IPS DF 6.9 (cell line): ENCODE measurements at regions not wholly inside any gene's neighbourhood (a gene's known extent, or its start where the extent isn't known, plus 50 kb on each side); places are given as distances from the start of the nearest gene placed in this dataset.

Experiments
- DNase-seq: peaks from one replicate; pipeline ENCODE4 v3.0.0-alpha.2; 2013; ENCODE audit warnings: low read depth, low spot score
- H3K27ac ChIP-seq: one replicate; pipeline ENCODE4 v1.5.1; 2013; ENCODE audit warnings: low read length, control low read depth
- H3K27me3 ChIP-seq: 2 replicates; pipeline ENCODE4 v1.6.1; 2013; ENCODE audit warnings: mild to moderate bottlenecking, low read length; ENCODE audit not compliant: control insufficient read depth, insufficient read depth
- H3K36me3 ChIP-seq: 2 replicates; pipeline ENCODE4 v1.6.1; 2013; ENCODE audit warnings: low read length; ENCODE audit not compliant: control insufficient read depth, insufficient read depth
- H3K4me1 ChIP-seq: 2 replicates; pipeline ENCODE4 v1.6.1; 2013; ENCODE audit warnings: low read length; ENCODE audit not compliant: control insufficient read depth, insufficient read depth
- H3K4me3 ChIP-seq: 2 replicates; pipeline ENCODE4 v1.5.1; 2013; ENCODE audit warnings: mild to moderate bottlenecking, low read length
- H3K9me3 ChIP-seq: 2 replicates; pipeline ENCODE4 v1.6.1; 2013; ENCODE audit warnings: low read length, inconsistent platforms; ENCODE audit not compliant: control insufficient read depth, insufficient read depth
- WGBS: extraction: QIAGEN DNeasy Blood & Tissue Kit; methylation state at CpG from one replicate; pipeline ENCODE4 v1.1.7; 2013; ENCODE audit warnings: mixed read lengths, missing lambda C conversion rate; ENCODE audit not compliant: insufficient read length, insufficient coverage; 5-methylcytosine and 5-hydroxymethylcytosine counted together

- Histone ChIP-seq H3K9me3 (no peaks in the 10 kb centered on the region), H3K27me3 (no peaks in the 10 kb centered on the region), H3K4me1 (peaks cover 5% of the 10 kb centered on the region; the same call in 1 of the 2 replicates), H3K4me3 (no peak overlapping the region), H3K36me3 (no peaks in the 10 kb centered on the region), H3K27ac (no peak overlapping the region)
- no CpG with 5 or more reads among the region's 8 CpGs for WGBS
- DNase-seq: peak; percentile 39
Measured at GRCh38 chr2:43041661-43042360, 184.6 kb downstream of the ZFP36L2 start.

DNA sequence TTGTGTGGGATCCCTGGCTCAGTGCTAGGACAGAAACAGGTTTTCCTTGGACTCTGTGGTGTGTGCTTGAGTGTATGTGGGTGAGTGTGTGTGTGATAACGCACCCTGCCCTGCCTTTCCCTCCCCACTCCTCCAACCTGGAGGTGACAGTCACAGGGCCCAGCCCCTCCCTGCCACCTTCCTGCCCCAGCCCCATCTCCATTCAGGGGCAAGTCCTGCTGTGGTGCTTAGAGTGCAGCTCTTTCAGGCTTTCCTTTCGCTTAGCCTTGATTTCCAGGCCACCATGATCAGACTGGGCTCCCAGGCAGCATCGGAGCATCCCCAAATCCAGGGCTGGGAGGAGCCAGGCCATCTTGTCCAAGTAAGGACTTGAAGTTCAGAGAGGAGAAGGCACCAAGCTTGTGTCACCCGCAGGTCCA is 185.2 kb downstream of the ZFP36L2 start:
- Histone ChIP-seq H3K36me3 (no peaks in the 10 kb centered on the region), H3K27me3 (no peaks in the 10 kb centered on the region), H3K9me3 (no peaks in the 10 kb centered on the region), H3K4me1 (peaks cover 5% of the 10 kb centered on the region; the same call in 1 of the 2 replicates), H3K27ac (no peak overlapping the region), H3K4me3 (no peak overlapping the region)
- no CpG with 5 or more reads among the region's 4 CpGs for WGBS
- DNase-seq: no peak

DNA sequence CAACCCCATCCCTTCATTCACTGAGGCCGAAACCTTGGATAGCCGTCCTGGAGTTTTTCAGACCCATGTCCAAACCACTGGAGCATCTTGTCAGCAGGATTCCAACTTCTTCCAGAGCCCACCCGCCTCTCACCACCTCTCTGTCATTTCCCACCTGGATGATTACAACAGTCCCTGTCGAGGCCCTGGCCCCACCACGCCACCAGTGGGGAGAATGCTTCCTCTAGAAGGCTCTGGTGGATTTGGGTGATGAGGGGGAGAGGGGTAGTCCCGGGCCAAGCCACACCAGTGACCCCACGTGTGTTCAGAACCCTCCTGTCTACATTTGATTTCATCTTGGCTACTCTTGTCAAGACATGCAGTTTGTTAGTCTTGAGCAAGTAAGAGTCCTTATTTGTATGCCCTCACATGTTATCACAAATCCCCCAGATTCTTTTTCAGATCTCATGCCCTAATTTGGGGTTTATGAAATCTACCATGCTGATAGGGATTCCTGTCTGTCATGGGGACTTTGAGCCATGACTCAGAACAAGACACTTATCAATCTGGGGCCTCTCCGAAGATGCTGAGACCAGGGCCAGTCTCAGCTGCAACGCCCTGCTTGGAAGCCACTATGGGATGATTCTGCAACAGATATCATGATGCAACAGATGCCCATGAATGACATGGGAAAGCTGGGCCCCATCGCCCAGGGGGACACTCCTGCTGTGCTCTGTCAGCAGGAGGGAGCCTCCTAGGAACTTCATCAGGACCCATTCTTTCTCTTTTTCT is 186.1 kb downstream of the ZFP36L2 start:
- Histone ChIP-seq H3K4me1 (peaks cover 5% of the 10 kb centered on the region; the same call in 1 of the 2 replicates), H3K9me3 (no peaks in the 10 kb centered on the region), H3K27me3 (no peaks in the 10 kb centered on the region), H3K36me3 (no peaks in the 10 kb centered on the region), H3K4me3 (no peak overlapping the region), H3K27ac (no peak overlapping the region)
- WGBS: no CpG with 5 or more reads among the region's 10 CpGs
- DNase-seq: no peak

DNA sequence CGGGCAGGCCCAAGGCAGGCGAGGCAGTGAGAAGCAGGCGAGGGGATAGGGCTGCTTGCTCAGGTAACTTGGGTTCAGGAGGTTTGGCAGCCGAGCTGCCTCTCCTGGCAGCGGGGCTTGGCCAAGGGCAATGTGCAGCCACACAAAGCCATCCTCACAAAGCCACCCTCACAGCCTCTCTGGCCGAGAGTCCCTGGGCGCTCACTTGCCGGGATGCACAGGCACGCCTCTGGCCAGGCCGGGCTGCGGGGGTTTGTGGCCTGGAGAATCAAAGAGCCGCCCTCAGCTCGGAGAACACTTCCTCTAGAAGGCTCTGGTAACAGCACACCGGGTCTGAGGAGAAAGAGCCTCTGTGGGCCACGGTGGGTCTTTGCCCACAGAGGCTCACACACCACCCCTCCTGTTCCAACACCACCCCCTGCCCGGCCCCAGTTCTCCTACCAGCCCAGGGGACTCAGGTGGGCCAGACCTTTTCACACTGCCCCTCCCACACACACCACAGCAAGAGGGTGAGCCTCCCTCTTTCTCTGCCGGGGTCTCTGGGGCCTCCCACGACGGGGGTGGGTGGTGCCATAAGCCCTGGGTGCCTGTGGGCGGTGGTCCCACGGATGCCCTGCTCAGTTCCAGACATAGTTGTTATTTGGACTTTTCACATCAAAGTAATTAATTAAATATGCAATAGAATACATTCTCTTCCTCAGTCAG is 186.9 kb downstream of the ZFP36L2 start:
- Histone ChIP-seq H3K36me3 (no peaks in the 10 kb centered on the region), H3K4me1 (peaks cover 5% of the 10 kb centered on the region; the same call in 1 of the 2 replicates), H3K27ac (no peak overlapping the region), H3K27me3 (no peaks in the 10 kb centered on the region), H3K9me3 (no peaks in the 10 kb centered on the region), H3K4me3 (no peak overlapping the region)
- DNase-seq: no peak
- no CpG with 5 or more reads among the region's 21 CpGs for WGBS

- H3K4me1 ChIP-seq: peaks cover 5% of the 10 kb centered on the region; the same call in 1 of the 2 replicates
- no peak for DNase-seq
- no CpG with 5 or more reads among the region's 12 CpGs for WGBS
- no peaks in the 10 kb centered on the region for H3K27me3 ChIP-seq
- no peaks in the 10 kb centered on the region for H3K36me3 ChIP-seq
- no peak overlapping the region for H3K4me3 ChIP-seq
- H3K9me3 ChIP-seq: no peaks in the 10 kb centered on the region
- no peak overlapping the region for H3K27ac ChIP-seq
Measured at GRCh38 chr2:43038696-43039094, 187.7 kb downstream of the ZFP36L2 start.

DNA sequence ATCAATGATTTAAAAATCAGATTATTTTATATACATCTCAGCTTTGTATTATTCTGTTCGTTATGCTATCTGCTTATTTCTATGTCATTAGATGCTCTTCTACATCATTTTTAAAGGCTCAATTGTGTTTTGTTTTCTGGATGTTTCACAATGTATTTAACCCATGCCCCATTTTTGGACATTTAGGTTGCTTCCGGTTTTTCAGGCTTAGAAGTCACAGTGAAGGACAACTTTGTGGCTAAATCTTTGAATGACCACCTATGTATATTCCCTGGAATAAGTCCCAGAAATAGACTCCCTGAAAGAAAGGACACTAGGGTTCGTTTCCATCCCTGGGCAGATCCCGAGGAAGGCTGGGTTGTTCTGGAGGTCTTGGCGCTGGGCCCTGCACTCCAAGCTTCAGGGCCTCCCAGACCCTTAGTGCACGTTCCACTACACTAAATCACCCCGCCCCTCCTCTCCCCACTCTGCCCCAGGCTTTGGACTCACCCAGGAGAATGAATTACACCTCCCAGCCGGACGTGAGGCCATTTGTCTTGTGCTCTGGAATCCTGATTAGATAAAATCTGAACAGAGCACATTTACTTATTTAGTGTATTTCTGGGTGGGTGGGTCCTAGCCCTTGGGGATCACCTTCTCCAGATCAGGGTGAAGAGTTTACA is 188.2 kb downstream of the ZFP36L2 start:
- no peak overlapping the region for H3K27ac ChIP-seq
- no peaks in the 10 kb centered on the region for H3K36me3 ChIP-seq
- no peak for DNase-seq
- H3K27me3 ChIP-seq: no peaks in the 10 kb centered on the region
- peaks cover 5% of the 10 kb centered on the region; the same call in 1 of the 2 replicates for H3K4me1 ChIP-seq
- no CpG with 5 or more reads among the region's 9 CpGs for WGBS
- H3K4me3 ChIP-seq: no peak overlapping the region
- H3K9me3 ChIP-seq: no peaks in the 10 kb centered on the region

- WGBS: no CpG with 5 or more reads among the region's 4 CpGs
- H3K4me1 ChIP-seq: no peaks in the 10 kb centered on the region
- DNase-seq: no peak
- H3K36me3 ChIP-seq: no peaks in the 10 kb centered on the region
- no peaks in the 10 kb centered on the region for H3K9me3 ChIP-seq
- H3K4me3 ChIP-seq: no peak overlapping the region
- no peak overlapping the region for H3K27ac ChIP-seq
- H3K27me3 ChIP-seq: no peaks in the 10 kb centered on the region
Measured at GRCh38 chr2:43035922-43036321, 190.5 kb downstream of the ZFP36L2 start.

- Histone ChIP-seq H3K4me1 (no peaks in the 10 kb centered on the region), H3K9me3 (no peaks in the 10 kb centered on the region), H3K4me3 (no peak overlapping the region), H3K36me3 (no peaks in the 10 kb centered on the region), H3K27ac (no peak overlapping the region), H3K27me3 (no peaks in the 10 kb centered on the region)
- DNase-seq: no peak
- whole genome bisulfite sequencing: no CpG with 5 or more reads among the region's 7 CpGs
Measured at GRCh38 chr2:43034921-43035320, 191.5 kb downstream of the ZFP36L2 start.

- no peaks in the 10 kb centered on the region for H3K4me1 ChIP-seq
- H3K4me3 ChIP-seq: no peak overlapping the region
- no peak overlapping the region for H3K27ac ChIP-seq
- no peak for DNase-seq
- H3K27me3 ChIP-seq: no peaks in the 10 kb centered on the region
- no peaks in the 10 kb centered on the region for H3K36me3 ChIP-seq
- H3K9me3 ChIP-seq: no peaks in the 10 kb centered on the region
- WGBS: no CpG with 5 or more reads among the region's 2 CpGs
Measured at GRCh38 chr2:43034242-43034619, 192.2 kb downstream of the ZFP36L2 start.
